ENCODE measurements at regions not wholly inside any gene's neighbourhood (a gene's known extent, or its start where the extent isn't known, plus 50 kb on each side); places are given as distances from the start of the nearest gene placed in this dataset.

GRCh38 chr4:157887316-157887715 is 285.5 kb downstream of the GASK1B start:
- DNase-seq (ENCODE audit: low read depth), result no peak

GRCh38 chr4:157886645-157887044 is 286.2 kb downstream of the GASK1B start:
- no peak for DNase-seq (ENCODE audit: low read depth)

DNA sequence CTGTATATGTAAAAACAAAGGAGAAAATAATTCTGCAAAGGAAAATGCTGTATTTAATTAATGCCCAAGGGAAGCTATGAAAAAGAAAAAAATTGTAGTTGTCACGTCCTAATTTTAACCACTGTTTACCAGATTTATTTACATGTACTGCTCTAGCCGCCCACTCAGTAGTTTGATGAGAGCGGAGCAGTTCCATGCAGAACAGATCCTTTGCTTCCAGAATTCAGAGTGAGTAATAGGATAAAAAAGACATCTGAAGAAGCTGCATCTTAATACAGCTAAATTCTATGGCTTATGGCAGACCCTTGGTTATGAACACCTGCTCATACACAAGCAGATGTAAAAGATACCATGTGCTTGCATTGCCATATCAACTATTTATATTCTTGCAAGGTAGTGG is 287.0 kb downstream of the GASK1B start:
- no peak for DNase-seq (ENCODE audit: low read depth)

- no peak for DNase-seq (ENCODE audit: low read depth)
These were observed 289.9 kb downstream of the GASK1B start for GRCh38 chr4:157882901-157883300.

- DNase-seq (ENCODE audit: low read depth), result no peak
These were observed 292.1 kb downstream of the GASK1B start for GRCh38 chr4:157880761-157881160.

GRCh38 chr4:157854819-157855218 is 318.0 kb downstream of the GASK1B start:
- no peak for DNase-seq (ENCODE audit: low read depth)

DNA sequence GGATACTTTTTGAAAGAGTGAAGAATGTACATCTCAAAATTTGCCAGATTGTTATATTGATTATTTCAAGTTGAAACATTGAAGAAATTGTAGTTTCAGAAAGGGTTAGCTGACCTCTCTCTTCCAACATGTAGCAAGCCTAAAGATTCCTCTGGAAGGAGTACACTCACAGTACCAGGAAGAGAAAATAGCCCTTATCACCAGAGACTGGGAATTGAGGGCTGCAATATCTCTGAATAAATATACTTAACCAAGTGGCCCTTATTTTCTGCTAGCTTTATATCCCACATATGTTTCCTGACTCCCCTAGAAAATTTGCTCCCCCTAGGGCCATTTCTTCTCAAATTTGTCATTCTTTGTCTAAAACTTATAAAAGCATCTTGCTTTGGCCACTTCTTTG is 332.2 kb downstream of the GASK1B start:
- DNase-seq (ENCODE audit: low read depth), result no peak

DNA sequence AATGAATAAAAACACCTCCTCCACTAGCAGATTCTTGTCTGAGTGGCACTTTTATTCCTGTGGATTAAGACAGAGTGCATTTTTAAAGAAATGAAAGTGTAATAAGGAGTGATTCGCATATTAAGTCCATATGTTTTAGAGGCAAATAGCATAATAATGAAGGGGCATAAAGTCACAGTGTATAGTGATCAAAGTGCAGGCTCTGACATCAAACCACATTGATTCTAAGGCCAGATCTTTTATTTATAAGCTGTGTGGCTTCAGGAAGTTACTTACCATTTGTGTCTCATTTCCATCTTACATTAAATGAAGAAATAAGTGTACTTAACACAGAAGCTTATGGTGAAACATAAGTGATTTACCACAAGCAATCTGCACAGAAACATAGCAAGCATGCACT is 332.8 kb downstream of the GASK1B start:
- DNase-seq (ENCODE audit: low read depth), result no peak

- no peak for DNase-seq (ENCODE audit: low read depth)
These were observed 334.5 kb downstream of the GASK1B start for GRCh38 chr4:157838366-157838765.

DNA sequence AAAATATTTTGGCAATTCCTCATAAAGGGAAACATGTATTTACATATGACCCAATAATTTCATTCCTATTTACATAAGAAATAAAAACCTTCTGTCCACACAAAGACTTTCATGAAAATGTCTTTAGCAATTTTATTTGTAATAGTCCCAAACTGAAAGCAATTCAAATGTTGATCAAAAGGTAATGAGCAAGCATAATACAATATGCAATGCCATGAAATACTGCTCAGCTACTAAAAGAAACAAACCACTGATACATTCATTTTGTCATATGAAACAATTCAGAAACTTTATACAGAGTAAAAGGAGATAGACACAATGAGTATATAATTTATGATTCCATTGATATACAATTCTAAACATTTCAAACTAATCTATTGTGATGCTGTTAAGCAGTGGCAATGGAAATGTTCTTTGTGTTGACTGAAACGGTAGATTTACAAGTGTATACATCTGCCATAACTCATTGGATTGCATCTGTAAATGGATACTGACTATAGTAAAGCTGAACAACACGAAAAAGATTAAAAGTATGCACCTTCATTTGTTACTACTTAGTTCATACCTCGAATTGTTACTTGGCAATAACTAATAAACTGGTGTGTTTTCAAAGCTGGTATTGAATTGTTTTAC is 335.6 kb downstream of the GASK1B start:
- no peak for DNase-seq (ENCODE audit: low read depth)

- DNase-seq (ENCODE audit: low read depth), result no peak
These were observed 340.2 kb downstream of the GASK1B start for GRCh38 chr4:157832596-157832995.

- DNase-seq (ENCODE audit: low read depth), result no peak
These were observed 348.8 kb downstream of the GASK1B start for GRCh38 chr4:157824021-157824420.

DNA sequence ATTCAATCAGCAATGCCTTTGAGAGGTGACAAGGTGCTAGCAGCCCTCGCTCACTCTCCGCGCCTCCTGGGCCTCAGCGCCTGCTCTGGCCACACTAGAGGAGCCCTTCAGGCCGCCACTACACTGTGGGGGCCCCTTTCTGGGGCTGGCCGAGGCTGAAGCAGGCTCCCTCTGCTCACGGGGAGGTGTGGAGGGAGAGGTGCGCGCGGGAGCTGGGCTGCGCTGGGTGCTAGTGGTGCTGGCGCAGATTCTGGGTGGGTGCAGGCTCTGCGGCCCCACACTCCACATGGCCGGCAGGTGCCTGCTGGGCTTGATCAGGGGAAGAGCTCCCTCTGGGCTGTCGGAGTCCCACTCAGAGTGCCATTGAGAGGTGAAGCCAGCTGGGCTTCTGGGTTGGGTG is 351.0 kb downstream of the GASK1B start:
- no peak for DNase-seq (ENCODE audit: low read depth)

DNA sequence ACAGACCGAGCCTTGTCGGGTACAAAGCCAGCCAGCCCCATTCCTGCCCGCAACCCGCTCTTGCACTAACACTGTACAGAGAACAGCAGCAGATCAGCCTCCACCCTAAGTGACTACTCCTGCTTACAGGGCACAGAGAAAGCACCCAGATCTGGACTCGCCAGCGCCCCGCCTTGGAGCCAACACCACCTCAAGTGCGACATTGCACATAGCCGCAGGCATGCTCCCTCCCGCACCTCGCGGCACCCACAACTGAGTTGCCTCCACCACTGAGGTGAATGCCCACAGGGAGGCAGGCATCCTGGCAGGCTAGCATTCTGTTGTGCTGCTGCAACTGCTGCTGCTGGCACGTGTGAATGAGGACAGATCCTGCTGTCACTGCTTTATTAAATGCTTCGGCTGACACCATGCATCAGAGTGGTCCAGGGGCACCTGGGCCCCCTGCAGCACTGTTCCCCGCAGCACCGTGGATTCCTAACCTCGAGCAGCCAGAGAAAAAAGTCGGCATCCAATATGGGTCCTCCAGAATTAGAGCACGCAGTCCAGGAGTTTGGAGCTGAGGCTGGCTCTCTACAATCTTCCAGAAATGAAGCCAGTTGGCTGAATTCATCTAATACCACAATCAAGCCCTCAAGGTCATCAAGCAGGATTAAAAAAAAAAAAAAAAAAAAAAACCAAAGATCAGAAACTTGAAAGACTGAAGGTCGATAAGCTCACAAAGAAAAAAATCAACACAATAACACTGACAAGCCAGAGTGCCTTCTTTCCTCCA is 352.9 kb downstream of the GASK1B start:
- DNase-seq (ENCODE audit: low read depth), result no peak

- DNase-seq (ENCODE audit: low read depth), result no peak
These were observed 353.7 kb downstream of the GASK1B start for GRCh38 chr4:157818946-157819692.

DNA sequence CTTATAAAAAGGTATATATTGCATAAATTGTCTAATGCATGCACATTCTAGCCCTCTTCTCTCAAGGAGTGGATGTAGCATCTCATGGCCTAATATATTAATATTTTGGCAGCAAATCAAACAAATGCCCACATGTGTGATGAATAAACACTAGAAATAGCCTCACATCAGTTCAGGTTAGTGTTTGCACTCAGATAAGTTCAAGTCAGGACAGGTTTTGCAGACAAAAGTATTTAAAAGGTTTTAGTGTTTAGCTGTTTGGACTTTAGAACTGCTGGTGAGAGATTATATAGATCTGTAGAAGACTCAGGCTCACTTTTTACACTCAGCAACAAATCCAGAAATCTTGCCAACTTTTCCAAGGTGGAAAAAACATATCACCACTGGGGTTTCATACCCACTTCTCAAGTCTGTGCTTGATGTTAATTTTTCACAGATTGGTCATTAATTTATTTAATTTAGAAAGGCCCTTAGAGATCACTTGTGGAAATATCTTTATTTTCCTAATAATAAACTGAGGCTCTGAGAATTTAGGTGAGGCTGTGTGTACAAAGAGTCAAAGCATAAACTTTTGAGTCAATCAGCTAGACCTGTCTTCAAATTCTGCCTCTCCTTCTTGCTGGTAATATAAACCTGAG is 362.6 kb downstream of the GASK1B start:
- DNase-seq (ENCODE audit: low read depth), result no peak

DNA sequence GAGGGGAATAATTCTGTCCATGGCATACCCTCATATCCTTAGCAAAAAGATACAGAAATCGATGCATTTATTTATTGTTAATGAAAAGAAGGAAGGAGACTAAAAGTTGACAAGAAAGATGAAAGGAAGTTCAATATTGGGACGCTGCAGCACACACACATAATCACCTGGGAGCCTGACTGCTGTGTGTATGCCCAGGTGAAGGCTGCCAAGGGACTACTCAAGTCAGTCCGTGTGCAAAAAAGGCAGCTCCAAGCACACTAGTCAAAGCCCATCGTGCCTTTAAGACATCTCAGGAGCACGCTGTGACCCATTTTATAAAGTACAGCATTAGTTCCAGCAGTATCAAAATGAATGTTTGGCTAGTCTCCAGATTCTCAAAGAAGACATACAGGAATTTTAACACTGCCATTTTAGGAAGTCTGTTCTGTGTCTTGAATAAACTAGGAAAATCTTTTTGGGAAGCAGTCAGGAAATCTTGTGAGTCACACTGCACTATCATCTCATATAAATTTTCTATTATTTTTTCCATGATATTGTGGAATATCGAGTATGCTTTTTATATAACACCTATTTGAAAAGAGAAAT is 363.9 kb downstream of the GASK1B start:
- no peak for DNase-seq (ENCODE audit: low read depth)

- peak; percentile 5 for DNase-seq (ENCODE audit: low read depth)
These were observed 366.6 kb downstream of the GASK1B start for GRCh38 chr4:157806184-157806583.

- peak; percentile 6 for DNase-seq (ENCODE audit: low read depth)
These were observed 367.8 kb downstream of the GASK1B start for GRCh38 chr4:157804986-157805385.

GRCh38 chr4:157803845-157804521 is 368.8 kb downstream of the GASK1B start:
- DNase-seq (ENCODE audit: low read depth), result no peak

DNA sequence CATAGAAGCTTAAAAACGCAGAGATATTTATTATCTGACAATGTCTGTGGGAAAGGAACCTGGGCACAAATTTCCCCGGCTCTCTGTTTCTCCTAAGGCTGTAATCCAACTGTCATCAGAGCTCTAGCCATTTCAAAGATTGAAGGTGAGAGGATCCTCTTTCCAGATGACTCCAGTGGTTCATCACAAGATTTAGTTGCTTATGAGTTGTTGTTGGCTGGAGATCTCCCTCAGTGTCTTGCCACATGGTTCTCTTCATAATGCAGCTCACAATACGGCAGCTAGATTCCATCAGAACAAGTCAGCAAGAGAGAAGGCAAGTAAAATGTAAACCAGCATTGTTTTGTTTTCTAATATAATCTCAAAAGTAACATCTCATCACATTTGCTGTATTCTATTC is 369.4 kb downstream of the GASK1B start:
- DNase-seq (ENCODE audit: low read depth), result no peak
